GM19324 (cell line): ENCODE measurements at regions not wholly inside any gene's neighbourhood (a gene's known extent, or its start where the extent isn't known, plus 50 kb on each side); places are given as distances from the start of the nearest gene placed in this dataset.
A peak's percentile ranks its signal among the peaks of the same experiment; 100 is the strongest.

Experiments used
- ATAC-seq: cut with Tn5 transposase; IDR thresholded peaks from one replicate; pipeline ENCODE4 v1.9.1; 2021; ENCODE audit warnings: mild to moderate bottlenecking, moderate library complexity; ENCODE audit not compliant: unreplicated experiment, low FRiP score

DNA sequence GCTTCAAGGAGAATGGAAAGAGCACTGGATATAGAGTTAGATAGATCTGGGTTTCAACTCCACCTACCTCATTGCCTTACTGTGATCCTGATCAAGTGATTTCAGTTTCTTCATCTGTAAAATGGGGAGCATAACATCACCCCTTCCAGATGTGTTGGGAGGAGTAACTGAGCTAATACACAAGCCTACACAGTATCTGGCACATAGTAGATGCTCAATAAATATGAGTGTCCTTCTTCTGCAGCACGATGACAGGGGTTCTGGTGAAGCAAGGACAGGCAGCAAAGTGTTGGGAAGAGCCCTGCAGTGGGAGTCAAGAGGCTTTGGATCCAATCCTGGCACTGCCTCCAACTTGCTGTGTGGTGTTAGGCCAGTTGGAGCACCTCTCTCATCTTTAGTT is 270.0 kb downstream of the UACA start:
- ATAC-seq: no peak

DNA sequence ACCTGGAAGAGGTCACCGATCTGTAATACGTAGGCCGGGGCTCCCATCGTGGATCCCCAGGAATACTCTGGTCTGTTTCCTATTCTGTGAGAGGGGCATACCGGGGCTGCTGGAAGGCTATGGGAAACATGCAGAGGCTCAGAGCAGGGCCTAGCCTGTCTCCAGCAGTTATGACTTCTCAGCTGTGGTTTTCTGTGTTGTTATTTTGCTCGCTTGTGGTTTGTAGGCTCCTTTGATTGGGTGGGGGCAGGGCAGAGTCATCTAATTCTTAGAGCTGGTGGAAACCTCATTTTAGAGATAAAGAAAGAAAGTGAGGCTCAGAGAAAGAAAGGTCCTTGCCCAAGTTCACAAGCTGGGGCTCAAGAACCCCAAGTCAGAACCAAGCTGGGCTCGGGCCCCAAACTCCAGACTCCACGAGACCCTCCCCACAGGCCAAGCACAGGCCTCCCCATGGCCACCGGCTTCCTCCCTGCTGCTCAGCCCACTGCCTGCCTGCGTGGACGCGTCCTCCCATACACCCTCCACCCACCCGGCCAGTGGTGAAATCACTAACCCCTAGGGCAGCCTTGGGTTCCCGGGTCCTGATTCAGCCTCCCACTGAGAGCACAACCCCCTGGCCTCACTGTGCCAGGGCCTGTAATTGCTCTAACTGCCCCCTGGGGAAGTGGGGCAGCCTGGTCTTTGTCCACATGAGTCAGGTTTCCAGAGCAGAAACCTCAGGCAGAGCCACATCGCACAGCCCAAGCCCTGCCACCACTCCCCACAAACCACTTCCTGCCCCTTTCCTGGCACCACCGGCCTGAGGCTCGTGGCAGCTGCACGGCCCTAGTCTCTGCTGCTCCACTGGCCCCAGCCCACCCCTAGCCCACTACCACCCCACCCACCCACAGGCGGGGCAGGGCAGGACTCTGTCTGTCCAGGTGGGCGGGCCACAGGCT is 270.8 kb downstream of the UACA start:
- peak; percentile 56 for ATAC-seq

DNA sequence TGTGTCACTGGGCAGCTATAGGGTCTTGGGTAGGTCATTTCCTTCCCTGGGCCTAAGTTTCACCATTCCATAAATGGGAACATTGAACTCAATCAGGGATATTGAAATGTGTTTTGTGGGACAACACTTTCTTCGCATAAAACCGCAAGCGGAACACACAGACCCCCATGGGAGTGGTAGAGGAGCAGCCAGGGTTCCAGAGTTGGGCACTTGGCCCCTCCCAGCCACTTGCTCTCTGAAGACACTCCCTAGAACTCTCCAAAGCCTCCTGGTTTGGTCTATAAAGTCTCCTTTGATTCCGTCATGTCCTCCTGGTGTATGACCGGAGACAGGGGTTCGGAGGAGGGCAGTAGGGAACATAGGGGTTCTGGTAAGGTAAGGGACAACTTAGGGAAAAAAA is 271.7 kb downstream of the UACA start:
- ATAC-seq: no peak

DNA sequence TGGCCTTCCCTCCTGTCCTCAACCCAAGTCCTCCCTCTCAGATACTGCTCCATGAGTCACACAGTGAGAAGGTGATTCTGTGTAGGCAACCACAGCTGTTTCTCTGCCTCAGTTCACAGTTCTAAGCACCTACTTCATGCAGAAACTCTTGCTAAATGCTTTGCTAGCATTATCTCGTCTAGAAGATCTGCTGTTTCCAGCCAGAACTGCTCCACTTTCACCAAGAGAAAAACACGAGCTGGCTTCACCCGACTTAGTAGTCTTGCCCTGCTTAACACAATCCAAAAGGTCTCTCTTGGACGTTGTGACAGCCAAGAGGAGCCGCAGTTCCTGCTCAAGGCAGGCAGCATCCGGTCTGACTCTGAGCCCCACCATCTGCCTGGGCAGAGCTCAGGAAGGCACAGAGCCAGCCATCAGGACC is 272.1 kb downstream of the UACA start:
- ATAC-seq: no peak

DNA sequence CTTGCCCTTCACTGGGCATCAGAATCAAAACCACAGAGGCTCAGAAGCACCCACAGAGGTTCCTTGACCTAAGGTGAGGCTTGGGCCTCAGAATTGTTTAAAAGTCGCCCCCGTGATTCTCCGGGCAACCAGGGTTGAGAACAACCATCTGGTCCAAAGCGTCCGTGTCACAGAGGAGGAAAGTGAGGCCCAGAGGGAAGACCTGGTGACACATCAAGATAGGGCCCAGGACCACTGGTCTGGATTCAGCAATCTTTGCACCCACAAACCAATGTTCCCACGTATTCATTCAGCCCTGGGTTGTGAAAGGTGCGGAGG is 272.6 kb downstream of the UACA start:
- no peak for ATAC-seq

DNA sequence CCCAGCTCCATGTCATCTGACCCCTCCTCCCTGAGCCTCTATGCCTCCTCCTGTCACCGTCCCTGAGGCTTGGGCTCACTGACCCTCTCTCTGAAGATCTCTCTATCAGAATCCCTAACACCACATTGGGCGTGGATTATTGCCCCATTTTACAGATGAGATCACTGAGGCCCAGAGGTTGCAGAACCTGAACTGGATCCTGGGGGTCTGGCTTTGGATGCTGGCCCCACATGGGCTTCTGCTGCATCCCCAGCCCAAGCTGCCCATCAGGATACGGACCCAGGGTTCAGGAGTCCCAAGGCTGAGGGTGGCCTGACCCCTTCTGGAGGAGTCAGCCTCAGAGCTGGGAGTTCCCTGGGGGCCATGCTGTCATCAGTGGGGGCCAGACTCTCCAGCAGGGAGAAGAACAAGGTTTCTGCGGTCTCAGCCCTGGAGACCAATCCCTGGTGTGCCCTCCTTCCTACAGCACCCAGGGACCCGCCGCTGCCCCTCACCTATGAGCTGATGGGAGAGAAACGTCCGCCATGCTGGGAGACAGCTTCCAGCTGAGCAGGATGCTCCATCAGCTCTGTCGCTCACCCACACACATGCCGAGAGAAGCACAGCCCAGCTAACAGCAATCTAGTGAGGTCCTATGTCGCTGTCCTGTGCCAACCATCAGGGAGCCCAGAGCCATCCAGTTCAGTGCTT is 273.1 kb downstream of the UACA start:
- ATAC-seq: no peak

DNA sequence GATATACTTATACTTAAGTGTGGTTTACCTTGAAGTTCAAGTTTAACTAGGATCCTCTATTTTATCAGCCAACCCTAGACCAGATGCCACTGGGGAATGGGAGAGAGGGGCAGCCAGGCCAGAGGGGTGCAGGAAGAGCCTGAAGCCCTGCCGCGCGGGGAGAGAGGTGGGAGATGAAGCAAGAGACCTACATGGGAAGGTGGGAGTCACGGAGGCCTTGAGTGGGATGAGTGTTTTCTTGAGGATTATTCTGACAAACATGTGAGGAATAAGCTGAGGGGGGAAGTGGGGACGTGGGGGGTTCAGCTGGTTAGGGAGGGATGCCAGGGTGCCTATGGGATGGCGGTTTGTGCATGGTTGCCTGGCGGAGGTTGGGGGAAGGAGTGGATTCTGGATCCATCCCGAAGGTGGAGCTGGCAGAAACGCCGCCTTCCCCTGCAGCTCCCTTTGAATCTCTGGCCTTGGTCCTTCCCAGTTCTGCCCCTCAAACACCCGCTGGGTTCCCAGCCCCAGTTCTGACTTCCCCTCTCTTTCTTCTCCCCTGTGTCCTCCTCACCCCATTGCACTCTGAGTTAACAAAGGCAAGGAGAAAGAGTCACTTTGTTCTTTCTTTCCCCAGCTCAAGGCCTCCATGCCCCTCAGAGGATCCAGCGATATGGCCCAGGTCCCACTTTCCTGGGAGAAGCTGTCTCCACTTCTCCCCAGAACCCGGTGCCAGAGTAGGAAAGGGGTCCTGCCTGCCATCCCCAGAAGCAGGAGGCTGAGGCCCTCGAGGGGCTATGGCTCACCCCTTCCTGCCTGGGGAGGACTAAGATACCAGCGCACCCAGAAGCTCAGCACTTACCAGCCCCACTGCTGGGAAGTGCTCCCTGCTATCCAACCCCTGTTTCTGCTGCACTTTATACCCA is 274.2 kb downstream of the UACA start:
- no peak for ATAC-seq

DNA sequence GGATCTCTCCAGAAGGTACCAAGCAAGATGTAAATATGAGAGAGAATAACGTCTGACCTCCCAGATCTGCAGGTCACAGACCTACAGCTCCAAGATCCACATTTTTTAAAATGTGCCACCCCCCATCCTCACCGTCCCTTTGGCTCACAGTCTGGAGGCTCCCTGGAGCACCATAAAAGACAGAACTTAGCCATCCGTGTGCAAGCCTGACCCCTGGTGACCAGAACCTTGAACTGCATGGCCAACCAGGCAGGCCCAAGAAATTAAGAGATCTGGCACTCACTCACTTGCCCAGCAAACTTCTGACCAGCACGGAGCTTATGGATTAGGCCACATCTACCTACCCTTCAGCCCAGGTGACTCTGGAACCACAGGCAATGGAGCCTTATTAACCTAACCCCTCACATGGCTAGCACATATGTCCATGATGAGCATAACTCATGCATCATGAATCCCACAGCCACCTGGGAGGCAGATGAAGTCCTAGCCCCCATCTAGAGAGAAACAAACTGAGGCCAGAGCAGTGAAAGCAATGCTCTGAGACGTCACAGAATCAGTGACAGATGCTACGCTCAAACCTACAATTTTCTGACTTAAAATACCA is 275.3 kb downstream of the UACA start:
- no peak for ATAC-seq

DNA sequence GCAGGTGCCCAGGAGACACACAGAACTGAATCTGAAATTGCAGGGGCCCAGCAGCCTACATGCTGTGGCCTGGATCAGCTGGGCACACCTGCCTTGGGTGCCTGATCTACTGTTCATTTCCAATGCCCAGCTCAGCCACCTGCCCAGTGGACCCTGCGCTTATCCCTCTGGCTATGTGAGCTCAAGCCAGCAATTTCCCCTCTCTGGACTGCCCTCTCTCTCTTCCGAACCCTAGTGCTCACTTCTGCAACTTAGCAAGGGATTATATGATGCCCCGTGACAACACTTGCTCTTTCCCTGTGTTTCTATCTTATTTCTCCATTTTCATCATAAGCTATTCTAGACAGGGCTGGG is 276.0 kb downstream of the UACA start:
- ATAC-seq: no peak

DNA sequence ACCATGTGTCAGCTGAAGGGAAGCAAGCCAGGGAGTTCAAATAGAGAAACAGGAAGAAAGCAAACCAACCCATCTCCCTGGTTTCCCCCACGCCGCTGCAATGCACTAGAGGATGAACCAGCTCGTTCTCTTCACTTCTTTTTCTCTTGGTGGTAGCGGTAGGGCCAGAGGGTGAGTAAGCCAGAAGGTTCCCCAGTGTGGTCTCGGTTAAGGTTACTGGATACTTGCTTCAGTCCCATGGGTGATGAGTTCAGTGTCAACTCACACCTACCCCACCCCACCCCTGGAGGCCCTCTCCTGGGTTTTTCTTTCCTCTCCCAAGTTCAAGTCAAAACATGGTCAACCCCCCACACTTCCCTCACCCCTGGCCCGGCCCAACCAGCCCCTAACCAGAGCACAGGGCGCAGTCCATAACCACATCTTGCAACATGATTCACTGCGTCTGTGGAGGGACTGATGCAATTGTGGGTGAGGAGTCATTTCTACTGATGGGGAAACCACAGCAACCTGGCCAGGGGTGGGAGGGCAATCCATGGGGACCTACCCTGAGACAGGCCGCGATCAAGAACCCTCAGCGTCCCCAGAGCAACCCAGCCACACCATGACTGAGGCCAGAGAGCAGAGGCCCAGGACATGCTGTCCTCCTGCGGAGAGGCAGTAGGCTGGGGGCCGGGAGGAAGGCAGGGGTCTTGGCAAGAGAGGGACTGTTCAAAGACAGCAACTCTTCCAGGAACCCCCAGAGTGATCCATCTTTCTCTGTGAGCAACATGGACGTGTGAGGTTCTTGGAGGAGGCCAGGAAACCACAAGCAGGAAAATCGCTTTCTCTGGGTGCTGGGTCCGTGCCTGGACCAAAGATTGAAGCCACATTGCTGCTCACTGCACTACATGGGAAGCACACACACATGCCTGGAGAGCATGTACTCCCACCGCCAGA is 276.6 kb downstream of the UACA start:
- ATAC-seq: no peak

DNA sequence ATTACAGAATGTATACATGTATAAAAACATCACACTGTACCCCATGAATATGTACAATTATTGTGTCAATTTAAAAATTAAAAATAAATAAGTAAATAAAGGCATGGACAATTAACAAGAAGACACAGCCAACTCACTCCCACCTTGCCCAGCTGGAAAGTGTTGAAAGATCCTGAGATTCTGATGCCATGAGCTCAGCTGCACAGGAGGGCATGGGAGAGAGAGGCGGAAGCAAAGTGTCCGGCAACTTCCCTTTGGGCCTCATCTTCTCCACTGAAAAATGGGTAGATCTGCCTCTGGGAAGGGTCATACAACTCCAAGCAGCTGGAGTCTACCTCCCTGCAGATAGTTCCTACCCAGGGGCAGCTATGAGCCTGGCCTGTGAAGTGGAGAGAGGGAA is 277.3 kb downstream of the UACA start:
- no peak for ATAC-seq

DNA sequence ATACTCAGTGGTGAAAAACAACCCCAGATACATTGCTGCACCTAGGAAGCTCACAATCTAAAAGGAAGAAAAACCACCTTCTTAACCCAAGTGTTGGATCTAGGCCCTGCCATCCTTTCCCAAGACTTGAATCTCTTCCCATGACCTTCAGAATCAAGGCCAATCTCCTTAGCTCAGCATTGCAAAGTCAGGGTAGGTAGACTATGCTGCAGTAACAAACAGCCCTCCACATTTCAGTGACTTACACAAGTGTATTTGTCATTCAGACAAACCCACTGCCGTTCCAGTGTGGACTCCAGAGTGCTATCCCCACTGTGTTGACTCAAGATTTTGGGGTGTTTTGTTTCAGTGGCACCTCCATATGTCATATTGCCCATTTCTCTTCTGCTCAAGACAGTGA is 278.4 kb downstream of the UACA start:
- no peak for ATAC-seq

DNA sequence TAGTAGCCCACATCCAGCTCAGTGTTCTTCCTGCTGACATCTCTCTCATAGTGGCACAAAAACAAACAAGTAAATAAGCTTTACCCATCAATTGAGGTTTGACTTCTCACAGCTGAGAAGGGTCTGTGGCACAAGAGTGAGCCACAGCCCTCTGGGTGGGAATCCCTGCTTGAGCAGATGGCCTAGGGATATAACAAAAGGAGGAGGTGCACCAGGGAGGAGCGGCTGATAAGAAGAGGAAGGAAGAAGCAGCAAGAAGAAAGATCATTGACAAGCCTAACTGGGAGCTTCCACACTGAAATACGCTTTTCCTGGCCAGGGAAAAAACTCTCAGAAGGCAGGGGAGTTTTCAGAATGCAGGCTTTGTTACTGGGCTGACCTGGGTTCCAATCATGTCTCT is 279.8 kb downstream of the UACA start:
- no peak for ATAC-seq

DNA sequence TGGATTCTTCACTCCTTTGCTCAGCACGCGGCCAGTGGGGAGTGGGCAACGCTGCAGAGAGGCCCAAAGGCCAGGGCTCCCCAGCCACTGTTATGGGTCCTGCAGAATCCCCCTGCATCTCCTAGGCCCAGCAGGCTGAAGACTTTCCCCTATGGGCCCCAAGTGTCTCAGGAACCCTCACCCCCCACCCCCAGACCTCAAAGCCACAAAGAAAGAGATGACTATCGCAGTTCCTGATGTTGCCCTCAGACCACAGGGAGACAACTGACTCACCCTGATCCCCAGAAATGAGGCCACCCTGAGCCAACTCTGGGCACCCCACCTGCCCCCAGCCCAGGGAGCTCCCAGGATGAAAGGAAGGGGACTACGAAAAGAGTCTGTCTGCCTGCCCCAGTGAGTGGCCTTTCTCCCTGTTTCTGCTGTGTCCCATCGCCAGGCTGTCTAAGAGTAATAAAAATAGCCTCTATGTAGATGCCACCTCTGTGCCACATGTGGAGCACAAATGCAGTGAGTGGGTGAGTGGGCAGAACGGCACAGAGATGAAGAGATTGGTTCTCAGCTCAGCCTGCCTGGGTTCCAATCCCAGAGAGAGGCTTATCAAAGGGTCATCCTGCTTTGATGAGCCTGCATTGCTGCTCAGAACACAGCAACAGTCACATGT is 283.0 kb downstream of the UACA start:
- ATAC-seq: no peak

DNA sequence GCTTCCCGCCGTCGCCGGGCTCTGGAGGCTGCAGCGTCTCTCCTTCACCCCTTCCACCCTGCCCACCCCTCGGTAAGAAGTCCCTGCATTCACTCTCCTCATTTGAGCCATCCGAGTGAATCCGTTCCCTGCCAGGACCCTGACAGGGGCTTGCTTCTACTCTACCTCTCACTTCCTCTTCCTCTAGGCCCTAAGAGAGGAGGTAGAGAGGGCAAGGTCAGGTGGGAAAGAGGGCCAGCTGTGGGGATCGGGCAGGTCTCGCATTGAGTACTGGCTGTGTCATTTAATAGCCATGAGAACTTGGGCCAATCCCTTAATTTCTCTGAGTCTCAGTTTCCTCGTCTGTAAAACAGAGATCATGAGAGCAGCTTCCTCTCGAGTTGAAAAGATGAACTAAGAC is 283.6 kb downstream of the UACA start:
- ATAC-seq: no peak

DNA sequence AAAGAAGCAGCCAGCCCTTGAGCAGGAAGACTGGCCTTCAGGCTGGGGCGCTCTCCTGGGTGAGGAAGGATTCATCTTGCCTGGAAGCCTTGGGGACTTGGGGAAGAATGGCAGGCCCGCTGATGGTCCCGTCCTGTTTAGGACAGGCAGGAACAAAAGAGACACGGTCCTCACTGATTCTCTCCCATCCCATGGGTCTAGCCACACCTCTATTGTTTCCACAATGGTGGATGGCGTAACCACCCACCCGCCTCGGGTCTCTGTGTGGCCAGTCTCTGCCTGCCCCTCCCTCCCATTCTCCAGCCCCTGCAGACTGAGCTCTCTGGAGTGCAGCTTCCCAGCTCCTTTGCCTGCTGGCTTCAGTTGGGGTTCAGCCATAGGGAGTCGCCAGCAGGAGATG is 284.3 kb downstream of the UACA start:
- no peak for ATAC-seq

DNA sequence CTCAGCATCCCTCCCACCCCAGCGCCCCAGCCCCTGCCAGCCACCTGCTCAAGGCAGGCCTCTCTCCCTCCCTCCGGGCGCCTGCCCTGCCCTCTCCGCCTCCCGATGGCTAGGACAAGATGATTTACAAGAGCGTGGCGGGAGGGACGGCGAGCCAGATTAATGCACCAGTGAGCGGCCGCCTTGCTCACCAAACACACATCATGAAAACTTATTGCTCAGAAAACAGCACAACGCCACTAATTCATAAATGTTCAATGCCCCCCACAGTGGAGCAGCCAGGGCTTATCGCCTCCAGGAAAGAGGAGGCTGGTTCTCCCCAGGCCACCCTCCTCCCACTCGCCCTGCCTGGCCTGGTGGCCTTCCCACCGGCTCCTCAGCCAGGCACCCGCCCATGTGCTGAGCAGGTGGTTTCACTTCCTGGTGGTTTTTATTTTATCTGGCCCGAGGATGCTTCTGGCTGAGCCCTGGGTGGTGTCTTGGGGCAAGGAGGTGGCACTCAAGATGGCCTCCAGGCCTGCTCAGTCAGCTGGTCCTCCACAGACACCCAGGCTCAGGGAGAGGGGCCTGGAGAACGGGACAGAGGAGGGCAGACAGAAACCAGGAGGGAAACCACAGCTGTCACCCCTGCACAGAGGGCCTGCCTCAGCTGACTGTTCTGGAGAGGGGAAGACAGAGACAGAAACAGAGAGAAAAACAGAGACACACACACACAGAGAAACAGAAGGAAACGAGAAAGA is 284.9 kb downstream of the UACA start:
- ATAC-seq: no peak

DNA sequence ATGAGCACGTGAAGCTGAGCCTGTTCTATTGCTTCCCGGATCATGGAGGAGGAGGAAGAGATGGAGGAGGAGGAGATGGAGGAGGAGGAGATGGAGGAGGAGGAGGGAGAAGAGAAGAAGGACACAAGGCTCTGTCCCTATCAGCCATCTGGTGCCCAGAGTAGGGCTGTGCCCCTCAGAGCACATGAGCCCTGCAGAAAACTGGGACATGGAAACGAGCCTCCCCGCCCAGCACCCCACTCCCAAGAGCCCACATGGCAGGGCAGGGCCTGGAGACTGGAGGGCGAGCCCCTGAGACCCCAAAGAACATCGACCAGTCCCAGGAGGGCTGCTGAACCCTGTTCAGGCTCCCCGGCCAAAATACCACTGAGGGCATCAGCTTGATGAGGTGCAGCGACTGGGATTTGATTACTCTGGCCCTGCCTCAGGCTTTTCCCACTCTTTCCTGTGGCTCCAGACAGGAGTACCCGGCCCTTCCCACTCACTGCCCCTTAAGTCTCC is 285.6 kb downstream of the UACA start:
- ATAC-seq: no peak
